ENCODE measurements at regions not wholly inside any gene's neighbourhood (a gene's known extent, or its start where the extent isn't known, plus 50 kb on each side); places are given as distances from the start of the nearest gene placed in this dataset.

DNA sequence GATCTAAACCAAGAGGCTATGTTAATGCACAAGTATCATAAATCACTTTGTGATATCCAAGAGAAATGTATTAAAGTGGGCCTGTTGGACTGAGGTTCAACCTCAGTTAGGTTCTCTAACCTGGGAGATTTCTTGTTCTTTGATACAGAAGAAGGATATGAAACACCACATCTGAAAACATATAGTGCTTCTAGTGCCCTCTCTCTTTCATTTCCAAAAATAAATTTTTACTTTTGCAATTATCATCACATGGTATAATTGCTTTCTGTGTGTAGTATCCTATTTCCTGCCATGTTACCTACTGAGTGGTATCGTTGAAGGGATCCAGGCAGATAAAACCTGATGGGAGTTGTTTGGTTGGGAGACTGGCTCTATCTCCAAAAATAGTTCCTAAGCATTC, 264.9 kb downstream of the CCER1 start:
- TF ChIP-seq, protein P1, sequence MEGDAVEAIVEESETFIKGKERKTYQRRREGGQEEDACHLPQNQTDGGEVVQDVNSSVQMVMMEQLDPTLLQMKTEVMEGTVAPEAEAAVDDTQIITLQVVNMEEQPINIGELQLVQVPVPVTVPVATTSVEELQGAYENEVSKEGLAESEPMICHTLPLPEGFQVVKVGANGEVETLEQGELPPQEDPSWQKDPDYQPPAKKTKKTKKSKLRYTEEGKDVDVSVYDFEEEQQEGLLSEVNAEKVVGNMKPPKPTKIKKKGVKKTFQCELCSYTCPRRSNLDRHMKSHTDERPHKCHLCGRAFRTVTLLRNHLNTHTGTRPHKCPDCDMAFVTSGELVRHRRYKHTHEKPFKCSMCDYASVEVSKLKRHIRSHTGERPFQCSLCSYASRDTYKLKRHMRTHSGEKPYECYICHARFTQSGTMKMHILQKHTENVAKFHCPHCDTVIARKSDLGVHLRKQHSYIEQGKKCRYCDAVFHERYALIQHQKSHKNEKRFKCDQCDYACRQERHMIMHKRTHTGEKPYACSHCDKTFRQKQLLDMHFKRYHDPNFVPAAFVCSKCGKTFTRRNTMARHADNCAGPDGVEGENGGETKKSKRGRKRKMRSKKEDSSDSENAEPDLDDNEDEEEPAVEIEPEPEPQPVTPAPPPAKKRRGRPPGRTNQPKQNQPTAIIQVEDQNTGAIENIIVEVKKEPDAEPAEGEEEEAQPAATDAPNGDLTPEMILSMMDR (IDR thresholded peaks at IDR 0.05), result no peak
- TF ChIP-seq POLR2A (IDR thresholded peaks at IDR 0.05), result no peak
